Left lung (tissue), 4 donors: ENCODE measurements at regions not wholly inside any gene's neighbourhood (a gene's known extent, or its start where the extent isn't known, plus 50 kb on each side); places are given as distances from the start of the nearest gene placed in this dataset.

Experiments used
- ATAC-seq: fragments of 200-7000 bp; cut with Tn5 transposase; one replicate; pipeline ENCODE4 v1.9.1; 2020; ENCODE audit warnings: moderate library complexity
- DNase-seq, 4 donors: peaks; one replicate each; pipeline ENCODE4 v3.0.0-alpha.2; 2013 to 2020
- H3K27ac ChIP-seq, 2 donors: fragments of 200-600 bp; sonication (generic) in 1 of 2; one replicate each; pipeline versions ENCODE4 v1.5.0 to v1.8.0; 2020 to 2021
- H3K27me3 ChIP-seq, 2 donors: fragments of 200-600 bp; sonication (generic) in 1 of 2; one replicate each; pipeline versions ENCODE4 v1.5.0 to v1.8.0; 2020 to 2021
- H3K36me3 ChIP-seq, 2 donors: fragments of 200-600 bp; sonication (generic) in 1 of 2; one replicate each; pipeline versions ENCODE4 v1.5.0 to v1.8.0; 2020 to 2021
- H3K4me1 ChIP-seq, 2 donors: fragments of 200-600 bp; one replicate each; pipeline ENCODE4 v1.8.0; 2021
- H3K4me3 ChIP-seq, 2 donors: fragments of 200-600 bp; sonication (generic) in 1 of 2; one replicate each; pipeline versions ENCODE4 v1.5.0 to v1.8.0; 2020 to 2021; ENCODE audit warnings: mild to moderate bottlenecking in 1 of 2
- H3K9me3 ChIP-seq, 2 donors: fragments of 200-600 bp; sonication (generic) in 1 of 2; one replicate each; pipeline versions ENCODE4 v1.5.0 to v1.8.0; 2020 to 2021
- CTCF ChIP-seq, 2 donors: fragments of 200-600 bp; sonication (generic) in 1 of 2; IDR thresholded peaks; one replicate each; pipeline versions ENCODE4 v1.5.0 to v1.8.0; 2021; ENCODE audit warnings: antibody characterized with exemption in 2 of 2
- intact Hi-C, 2 donors: fragments of 100-400 bp; cut with DNase I; formaldehyde crosslinking; loops; one replicate each; pipeline versions ENCODE4 v1.11.2 to v1.14.2; 2022
- donor health status: DM: no; HTN: yes; CAD: no.
- donor health status: DM: no; HTN: no; CAD: no.

DNA sequence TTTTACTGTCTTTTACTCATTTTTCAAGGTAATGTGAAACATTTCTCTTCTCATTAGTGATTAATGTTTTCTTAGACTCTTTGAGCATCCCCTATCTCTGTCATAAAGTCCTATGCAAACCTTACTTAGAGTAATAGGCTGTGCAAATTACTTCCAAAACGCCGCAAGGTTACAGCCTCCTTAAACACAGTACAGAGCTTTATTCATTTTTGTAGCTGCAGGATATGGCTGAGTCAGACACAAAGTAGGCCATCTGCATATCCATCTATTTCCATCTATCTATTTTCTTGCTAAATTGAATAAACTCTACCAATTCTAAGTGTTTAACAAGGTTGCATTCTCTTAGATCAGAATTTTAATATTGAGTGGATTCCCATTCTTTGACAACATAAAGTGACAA, 335.6 kb upstream of the SLC16A7 start:
- TF ChIP-seq CTCF (IDR thresholded peaks at IDR 0.05) = no peak
- no peaks in the 10 kb centered on the region for H3K36me3 ChIP-seq
- H3K27ac ChIP-seq = no peak overlapping the region
- no peak overlapping the region for H3K4me3 ChIP-seq
- peaks cover 0 to 12% of the 10 kb centered on the region in 2 donors for H3K9me3 ChIP-seq
- intact Hi-C loops = no loop called here
- no peaks in the 10 kb centered on the region for H3K4me1 ChIP-seq
- DNase-seq (no peak), ATAC-seq (no peak)
- H3K27me3 ChIP-seq = no peaks in the 10 kb centered on the region

GRCh38 chr12:59252731-59253130, 332.4 kb upstream of the LRIG3 start:
- H3K4me3 ChIP-seq = no peak overlapping the region
- no peak for TF ChIP-seq CTCF (IDR thresholded peaks at IDR 0.05)
- DNase-seq (no peak), ATAC-seq (no peak)
- peaks cover 0 to 29% of the 10 kb centered on the region in 2 donors for H3K9me3 ChIP-seq
- no peak overlapping the region for H3K27ac ChIP-seq
- intact Hi-C loops = no loop called here
- H3K27me3 ChIP-seq = no peaks in the 10 kb centered on the region
- no peaks in the 10 kb centered on the region for H3K36me3 ChIP-seq
- H3K4me1 ChIP-seq = no peaks in the 10 kb centered on the region

DNA sequence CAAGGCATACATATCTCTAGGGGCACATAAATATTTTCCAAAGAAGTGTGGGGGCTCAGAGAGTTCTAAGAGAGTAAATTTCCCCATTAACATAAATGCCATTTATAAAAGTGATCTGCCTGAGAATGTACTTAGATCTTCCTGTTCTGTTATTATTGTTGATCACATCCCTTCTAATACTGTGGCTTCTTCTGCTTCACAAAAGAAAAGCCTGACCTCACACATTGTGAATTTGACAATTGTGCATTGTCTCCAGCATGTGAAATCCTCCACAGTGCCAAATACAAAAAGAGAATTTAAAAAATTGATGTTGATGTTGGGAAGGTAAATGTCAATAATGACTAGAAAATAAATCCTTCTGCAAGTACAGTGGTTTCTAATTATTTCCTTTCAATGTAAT, 330.5 kb upstream of the LRIG3 start:
- Histone ChIP-seq H3K36me3 (no peaks in the 10 kb centered on the region), H3K27ac (no peak overlapping the region), H3K27me3 (no peaks in the 10 kb centered on the region), H3K9me3 (peaks cover 0 to 26% of the 10 kb centered on the region in 2 donors), H3K4me1 (no peaks in the 10 kb centered on the region), H3K4me3 (no peak overlapping the region)
- ATAC-seq = no peak
- DNase-seq = no peak
- intact Hi-C loops = no loop called here
- no peak for TF ChIP-seq CTCF (IDR thresholded peaks at IDR 0.05)

DNA sequence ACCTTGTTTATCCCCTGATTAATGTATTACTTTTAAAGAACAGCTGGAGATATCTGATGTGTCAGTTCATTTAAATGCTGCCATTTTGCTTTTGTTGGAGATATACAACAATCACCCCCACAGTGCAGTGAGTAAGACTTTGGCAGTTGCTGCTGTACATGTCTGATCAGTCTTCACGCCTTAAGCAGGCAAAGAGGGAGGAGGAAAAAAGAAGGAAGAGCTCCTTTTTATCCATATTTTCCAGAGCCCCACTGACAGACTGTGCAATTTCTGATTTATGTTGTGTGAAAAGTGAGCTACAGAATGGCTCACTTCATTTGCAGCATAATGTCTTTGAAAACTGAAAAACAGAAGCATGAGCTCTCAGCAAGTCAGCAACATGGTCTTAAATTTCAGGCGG, 319.7 kb upstream of the LRIG3 start:
- H3K36me3 ChIP-seq = no peaks in the 10 kb centered on the region
- no peaks in the 10 kb centered on the region for H3K27me3 ChIP-seq
- TF ChIP-seq CTCF (IDR thresholded peaks at IDR 0.05) = no peak
- H3K9me3 ChIP-seq = no peaks in the 10 kb centered on the region
- ATAC-seq (no peak), DNase-seq (no peak)
- no peak overlapping the region for H3K27ac ChIP-seq
- no peaks in the 10 kb centered on the region for H3K4me1 ChIP-seq
- intact Hi-C loops = no loop called here
- no peak overlapping the region for H3K4me3 ChIP-seq

GRCh38 chr12:59234391-59234790, 314.1 kb upstream of the LRIG3 start:
- H3K4me3 ChIP-seq = no peak overlapping the region
- DNase-seq (no peak), ATAC-seq (no peak)
- no peaks in the 10 kb centered on the region for H3K36me3 ChIP-seq
- no peaks in the 10 kb centered on the region for H3K9me3 ChIP-seq
- no peak overlapping the region for H3K27ac ChIP-seq
- H3K4me1 ChIP-seq = no peaks in the 10 kb centered on the region
- no peaks in the 10 kb centered on the region for H3K27me3 ChIP-seq
- no peak for TF ChIP-seq CTCF (IDR thresholded peaks at IDR 0.05)
- intact Hi-C loops = no loop called here
